ENCODE measurements at regions not wholly inside any gene's neighbourhood (a gene's known extent, or its start where the extent isn't known, plus 50 kb on each side); places are given as distances from the start of the nearest gene placed in this dataset.

DNA sequence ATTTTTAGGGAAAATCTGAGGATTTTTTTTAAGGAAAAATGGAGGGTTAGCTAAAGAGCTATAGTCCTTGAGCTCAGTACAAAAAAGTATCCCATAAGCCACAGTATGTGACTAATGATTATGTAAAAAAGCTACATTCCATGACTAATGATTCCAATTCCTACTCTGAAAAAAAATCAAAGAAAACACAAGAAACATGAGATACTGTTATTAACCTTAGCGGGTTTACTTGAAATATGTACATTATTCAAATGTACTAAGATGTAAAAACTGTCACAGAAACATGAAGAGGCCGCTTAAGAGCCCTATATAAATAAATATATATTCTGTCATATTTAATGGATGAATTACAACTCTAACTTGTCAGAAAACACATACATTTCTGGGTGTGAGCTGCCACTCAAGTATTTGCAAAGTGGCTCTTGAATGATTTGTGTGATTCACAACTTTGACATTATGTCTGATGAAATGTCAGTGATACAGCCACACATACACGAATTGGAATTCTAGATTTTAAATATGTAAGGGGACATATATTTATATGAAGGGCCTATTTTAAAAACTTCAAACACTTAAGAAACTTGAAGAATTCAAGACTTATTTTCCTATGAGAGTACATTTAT is 518.7 kb upstream of the SUCLG2 start:
- TF ChIP-seq, protein P1, sequence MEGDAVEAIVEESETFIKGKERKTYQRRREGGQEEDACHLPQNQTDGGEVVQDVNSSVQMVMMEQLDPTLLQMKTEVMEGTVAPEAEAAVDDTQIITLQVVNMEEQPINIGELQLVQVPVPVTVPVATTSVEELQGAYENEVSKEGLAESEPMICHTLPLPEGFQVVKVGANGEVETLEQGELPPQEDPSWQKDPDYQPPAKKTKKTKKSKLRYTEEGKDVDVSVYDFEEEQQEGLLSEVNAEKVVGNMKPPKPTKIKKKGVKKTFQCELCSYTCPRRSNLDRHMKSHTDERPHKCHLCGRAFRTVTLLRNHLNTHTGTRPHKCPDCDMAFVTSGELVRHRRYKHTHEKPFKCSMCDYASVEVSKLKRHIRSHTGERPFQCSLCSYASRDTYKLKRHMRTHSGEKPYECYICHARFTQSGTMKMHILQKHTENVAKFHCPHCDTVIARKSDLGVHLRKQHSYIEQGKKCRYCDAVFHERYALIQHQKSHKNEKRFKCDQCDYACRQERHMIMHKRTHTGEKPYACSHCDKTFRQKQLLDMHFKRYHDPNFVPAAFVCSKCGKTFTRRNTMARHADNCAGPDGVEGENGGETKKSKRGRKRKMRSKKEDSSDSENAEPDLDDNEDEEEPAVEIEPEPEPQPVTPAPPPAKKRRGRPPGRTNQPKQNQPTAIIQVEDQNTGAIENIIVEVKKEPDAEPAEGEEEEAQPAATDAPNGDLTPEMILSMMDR (conservative IDR thresholded peaks at IDR 0.05; ENCODE audit: low read length), result no peak
- no peak for TF ChIP-seq EZH2phosphoT487 (IDR thresholded peaks at IDR 0.05; ENCODE audit: borderline replicate concordance, low read depth, low read length)
